Keratinocyte (primary cell): ENCODE measurements at regions not wholly inside any gene's neighbourhood (a gene's known extent, or its start where the extent isn't known, plus 50 kb on each side); places are given as distances from the start of the nearest gene placed in this dataset.

ENCODE experiments used
- DNase-seq: peaks from one replicate; pipeline ENCODE4 v3.0.0-alpha.2; 2011; ENCODE audit warnings: low read depth, missing footprints, low spot score
- FAIRE-seq: peaks from 2 replicates; lab custom pipeline; 2011; peaks lifted over from hg19 to GRCh38; lab: Jason Lieb, UNC
- H2AFZ ChIP-seq: 2 replicates; pipeline ENCODE4 v1.6.0; 2012; ENCODE audit warnings: low read length, control low read depth, inconsistent platforms; ENCODE audit not compliant: control insufficient read depth
- H3K27ac ChIP-seq: 2 replicates; pipeline ENCODE4 v1.5.1; 2011; ENCODE audit warnings: low read length; ENCODE audit not compliant: control insufficient read depth, insufficient read depth
- H3K27me3 ChIP-seq: 3 replicates; pipeline ENCODE4 v1.6.0; 2011; ENCODE audit warnings: low read length; ENCODE audit not compliant: control insufficient read depth, insufficient read depth; ENCODE audit errors: extremely low read depth
- H3K36me3 ChIP-seq, 2 experiments: 2 replicates in 1 of 2; 3 replicates in 1 of 2; pipeline ENCODE4 v1.5.1; 2011; ENCODE audit warnings: low read length in 2 of 2, mild to moderate bottlenecking in 1 of 2; ENCODE audit not compliant: control insufficient read depth in 2 of 2, insufficient read depth in 2 of 2; ENCODE audit errors: extremely low read depth in 1 of 2
- H3K4me1 ChIP-seq: 3 replicates; pipeline ENCODE4 v1.5.1; 2011; ENCODE audit warnings: low read length; ENCODE audit not compliant: control insufficient read depth, insufficient read depth; ENCODE audit errors: extremely low read depth
- H3K4me2 ChIP-seq: 3 replicates; pipeline ENCODE4 v1.6.0; 2011; ENCODE audit warnings: low read depth, low read length; ENCODE audit not compliant: control insufficient read depth, insufficient read depth; ENCODE audit errors: extremely low read depth
- H3K4me3 ChIP-seq, 3 experiments: fragments of 200-600 bp in 1 of 3; sonication (generic) in 1 of 3; 2 replicates in 2 of 3; 3 replicates in 1 of 3; pipeline ENCODE4 v1.5.1; 2011 to 2016; ENCODE audit warnings: low read length in 3 of 3, mild to moderate bottlenecking in 3 of 3, control low read depth in 2 of 3, inconsistent platforms in 1 of 3, low read depth in 1 of 3, mixed read lengths in 1 of 3, mixed run types in 1 of 3, moderate library complexity in 1 of 3; ENCODE audit not compliant: control insufficient read depth in 2 of 3, insufficient read depth in 2 of 3; ENCODE audit errors: extremely low read depth in 1 of 3
- H3K79me2 ChIP-seq: 2 replicates; pipeline ENCODE4 v1.6.0; 2012; ENCODE audit warnings: low read length; ENCODE audit not compliant: control insufficient read depth, insufficient read depth
- H3K9ac ChIP-seq: 3 replicates; pipeline ENCODE4 v1.6.0; 2011; ENCODE audit warnings: low read length; ENCODE audit not compliant: control insufficient read depth, insufficient read depth; ENCODE audit errors: extremely low read depth
- H3K9me1 ChIP-seq: 3 replicates; pipeline ENCODE4 v1.6.0; 2011; ENCODE audit warnings: low read length; ENCODE audit not compliant: control insufficient read depth, insufficient read depth; ENCODE audit errors: extremely low read depth
- H3K9me3 ChIP-seq: 2 replicates; pipeline ENCODE4 v1.5.1; 2012; ENCODE audit warnings: low read depth, low read length; ENCODE audit not compliant: control insufficient read depth
- H4K20me1 ChIP-seq: 3 replicates; pipeline ENCODE4 v1.6.0; 2011; ENCODE audit warnings: low read length; ENCODE audit not compliant: control insufficient read depth, insufficient read depth; ENCODE audit errors: extremely low read depth
- EZH2 ChIP-seq: IDR thresholded peaks from one replicate; pipeline ENCODE4 v1.6.1; 2012; ENCODE audit warnings: inconsistent platforms, mild to moderate bottlenecking, low read length, moderate library complexity
- dilution Hi-C: fragments of 300-500 bp; cut with MboI; formaldehyde crosslinking; loops from one replicate; pipeline ENCODE4 v1.7.0; 2020; ENCODE audit warnings: low sequenced_read_pairs; ENCODE audit not compliant: extremely low pct_ligation_motif_present
- TF ChIP-seq, protein P1 (sequence below), 3 experiments: IDR thresholded peaks in 1 of 3; conservative IDR thresholded peaks in 1 of 3; optimal IDR thresholded peaks in 1 of 3; 2 replicates in 2 of 3; 3 replicates in 1 of 3; pipeline versions ENCODE3 to v1.5.1; 2011; ENCODE audit warnings: low read length in 3 of 3, mild to moderate bottlenecking in 3 of 3, moderate library complexity in 2 of 3, control low read depth in 1 of 3, inconsistent platforms in 1 of 3; ENCODE audit not compliant: insufficient read depth in 2 of 3; ENCODE audit errors: extremely low read depth in 1 of 3

DNA sequence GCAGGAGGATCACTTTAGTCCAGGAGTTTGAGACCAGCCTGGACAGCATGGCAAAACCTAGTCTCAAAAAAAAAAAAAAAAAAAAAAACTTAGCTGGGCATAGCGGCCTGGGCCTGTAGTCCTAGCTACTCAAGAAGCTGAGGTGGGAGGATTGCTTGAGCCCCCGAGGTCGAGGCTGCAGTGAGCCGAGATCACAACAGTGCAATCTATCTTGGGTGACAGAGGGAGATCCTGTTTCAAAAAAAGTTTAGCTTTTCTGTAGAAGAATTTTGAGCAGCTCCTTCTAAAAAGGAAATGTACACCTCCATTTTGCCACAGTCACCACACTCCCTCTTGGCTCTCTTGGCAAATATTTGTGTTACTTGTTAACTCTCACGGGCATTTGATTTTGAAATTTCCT is 505.8 kb downstream of the DOK5 start:
- Histone ChIP-seq H3K9me3 (no peaks in the 10 kb centered on the region), H3K27me3 (no peaks in the 10 kb centered on the region), H3K36me3 (no peaks in the 10 kb centered on the region), H2AFZ (no peak overlapping the region), H4K20me1 (no peaks in the 10 kb centered on the region), H3K4me3 (no peak overlapping the region), H3K4me2 (no peak overlapping the region), H3K9me1 (no peaks in the 10 kb centered on the region), H3K9ac (no peak overlapping the region), H3K27ac (no peak overlapping the region), H3K79me2 (no peaks in the 10 kb centered on the region), H3K4me1 (no peaks in the 10 kb centered on the region)
- no peak for TF ChIP-seq EZH2
- TF ChIP-seq, protein P1, sequence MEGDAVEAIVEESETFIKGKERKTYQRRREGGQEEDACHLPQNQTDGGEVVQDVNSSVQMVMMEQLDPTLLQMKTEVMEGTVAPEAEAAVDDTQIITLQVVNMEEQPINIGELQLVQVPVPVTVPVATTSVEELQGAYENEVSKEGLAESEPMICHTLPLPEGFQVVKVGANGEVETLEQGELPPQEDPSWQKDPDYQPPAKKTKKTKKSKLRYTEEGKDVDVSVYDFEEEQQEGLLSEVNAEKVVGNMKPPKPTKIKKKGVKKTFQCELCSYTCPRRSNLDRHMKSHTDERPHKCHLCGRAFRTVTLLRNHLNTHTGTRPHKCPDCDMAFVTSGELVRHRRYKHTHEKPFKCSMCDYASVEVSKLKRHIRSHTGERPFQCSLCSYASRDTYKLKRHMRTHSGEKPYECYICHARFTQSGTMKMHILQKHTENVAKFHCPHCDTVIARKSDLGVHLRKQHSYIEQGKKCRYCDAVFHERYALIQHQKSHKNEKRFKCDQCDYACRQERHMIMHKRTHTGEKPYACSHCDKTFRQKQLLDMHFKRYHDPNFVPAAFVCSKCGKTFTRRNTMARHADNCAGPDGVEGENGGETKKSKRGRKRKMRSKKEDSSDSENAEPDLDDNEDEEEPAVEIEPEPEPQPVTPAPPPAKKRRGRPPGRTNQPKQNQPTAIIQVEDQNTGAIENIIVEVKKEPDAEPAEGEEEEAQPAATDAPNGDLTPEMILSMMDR (optimal IDR thresholded peaks at IDR 0.05 in 1 of 3, IDR thresholded peaks at IDR 0.05 in 1 of 3, conservative IDR thresholded peaks at IDR 0.05 in 1 of 3; ENCODE audit: extremely low read depth in 1 of 3, insufficient read depth in 2 of 3, low read length in 3 of 3) = no peak
- dilution Hi-C loops = no loop called here
- FAIRE-seq = no peak
- DNase-seq = no peak

DNA sequence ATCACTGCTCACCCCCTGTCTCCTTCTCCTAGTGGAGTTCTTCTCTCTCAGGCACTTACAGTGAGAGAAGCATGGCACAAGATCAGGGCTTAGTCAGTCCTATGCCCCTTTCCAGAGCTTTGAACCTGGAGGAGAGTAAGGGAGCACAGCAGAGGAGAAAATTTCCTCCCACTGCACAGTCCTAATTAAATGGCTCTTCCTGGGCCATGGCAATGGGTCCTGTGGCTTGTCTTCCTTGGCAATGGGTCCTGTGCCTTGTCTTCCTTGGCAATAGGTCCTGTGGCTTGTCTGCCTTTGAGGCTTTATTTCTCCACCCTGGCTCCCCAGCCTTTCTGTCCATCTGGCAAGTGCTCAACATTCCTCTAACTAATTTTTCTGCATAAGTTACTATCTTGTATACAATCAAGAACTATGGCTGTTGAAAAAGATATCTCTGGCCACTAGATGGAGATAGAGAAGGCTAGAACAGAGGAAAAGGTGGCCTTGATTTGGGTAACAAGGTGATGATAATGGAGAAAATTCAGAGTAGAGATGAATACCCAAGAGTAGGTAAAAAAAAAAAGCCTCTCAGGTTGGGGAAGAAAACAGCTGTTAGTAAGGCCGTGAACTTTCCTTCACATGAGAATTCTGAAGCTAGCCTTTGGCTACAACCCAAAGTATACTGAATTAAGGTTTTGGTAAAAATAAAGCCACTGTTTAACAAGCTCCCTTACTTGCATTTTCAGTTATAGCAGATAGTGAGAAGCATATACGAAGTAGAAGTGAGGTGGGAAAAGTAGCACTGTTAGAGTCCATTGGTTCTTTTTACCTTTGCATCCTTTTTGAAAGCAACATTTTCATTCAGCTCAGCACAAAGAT is 504.9 kb downstream of the DOK5 start:
- Histone ChIP-seq H3K4me3 (no peak overlapping the region), H3K4me2 (no peak overlapping the region), H3K27ac (no peak overlapping the region), H3K36me3 (no peaks in the 10 kb centered on the region), H3K9me1 (no peaks in the 10 kb centered on the region), H3K79me2 (no peaks in the 10 kb centered on the region), H4K20me1 (no peaks in the 10 kb centered on the region), H3K4me1 (no peaks in the 10 kb centered on the region), H3K27me3 (no peaks in the 10 kb centered on the region), H2AFZ (no peak overlapping the region), H3K9ac (no peak overlapping the region), H3K9me3 (no peaks in the 10 kb centered on the region)
- FAIRE-seq = peak; percentile 48
- dilution Hi-C loops = no loop called here
- TF ChIP-seq, protein P1 (optimal IDR thresholded peaks at IDR 0.05 in 1 of 3, IDR thresholded peaks at IDR 0.05 in 1 of 3, conservative IDR thresholded peaks at IDR 0.05 in 1 of 3; ENCODE audit: extremely low read depth in 1 of 3, insufficient read depth in 2 of 3, low read length in 3 of 3) = peak in 2 of 3 experiments; percentile 45 to 57
- TF ChIP-seq EZH2 = no peak
- DNase-seq = no peak
